ENCODE measurements at regions not wholly inside any gene's neighbourhood (a gene's known extent, or its start where the extent isn't known, plus 50 kb on each side); places are given as distances from the start of the nearest gene placed in this dataset.

DNA sequence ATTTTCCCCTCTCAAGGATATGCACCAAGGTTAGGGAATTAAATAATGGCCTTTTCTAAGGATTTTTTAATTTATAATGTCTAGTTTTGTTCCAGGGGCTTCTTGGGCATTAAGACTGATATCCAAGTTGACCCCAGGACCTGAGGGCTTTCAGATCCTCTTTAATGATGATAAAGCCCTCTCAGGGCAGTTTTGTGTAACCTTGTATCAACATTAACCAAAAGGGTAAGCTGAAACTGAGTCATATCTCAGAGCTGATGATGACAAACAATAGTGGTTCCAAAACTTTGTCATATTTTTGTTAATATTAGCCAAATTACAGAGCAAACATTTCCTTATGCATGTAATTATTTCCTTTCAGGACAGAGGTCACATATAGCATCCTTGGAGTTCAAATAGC lies 309.4 kb upstream of the MAN1A1 start:
- TF ChIP-seq, protein P1, sequence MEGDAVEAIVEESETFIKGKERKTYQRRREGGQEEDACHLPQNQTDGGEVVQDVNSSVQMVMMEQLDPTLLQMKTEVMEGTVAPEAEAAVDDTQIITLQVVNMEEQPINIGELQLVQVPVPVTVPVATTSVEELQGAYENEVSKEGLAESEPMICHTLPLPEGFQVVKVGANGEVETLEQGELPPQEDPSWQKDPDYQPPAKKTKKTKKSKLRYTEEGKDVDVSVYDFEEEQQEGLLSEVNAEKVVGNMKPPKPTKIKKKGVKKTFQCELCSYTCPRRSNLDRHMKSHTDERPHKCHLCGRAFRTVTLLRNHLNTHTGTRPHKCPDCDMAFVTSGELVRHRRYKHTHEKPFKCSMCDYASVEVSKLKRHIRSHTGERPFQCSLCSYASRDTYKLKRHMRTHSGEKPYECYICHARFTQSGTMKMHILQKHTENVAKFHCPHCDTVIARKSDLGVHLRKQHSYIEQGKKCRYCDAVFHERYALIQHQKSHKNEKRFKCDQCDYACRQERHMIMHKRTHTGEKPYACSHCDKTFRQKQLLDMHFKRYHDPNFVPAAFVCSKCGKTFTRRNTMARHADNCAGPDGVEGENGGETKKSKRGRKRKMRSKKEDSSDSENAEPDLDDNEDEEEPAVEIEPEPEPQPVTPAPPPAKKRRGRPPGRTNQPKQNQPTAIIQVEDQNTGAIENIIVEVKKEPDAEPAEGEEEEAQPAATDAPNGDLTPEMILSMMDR (conservative IDR thresholded peaks at IDR 0.05; ENCODE audit: low read depth, low read length), result no peak
- TF ChIP-seq RAD21 (IDR thresholded peaks at IDR 0.05; ENCODE audit: low read length), result no peak
- TF ChIP-seq, protein P2, sequence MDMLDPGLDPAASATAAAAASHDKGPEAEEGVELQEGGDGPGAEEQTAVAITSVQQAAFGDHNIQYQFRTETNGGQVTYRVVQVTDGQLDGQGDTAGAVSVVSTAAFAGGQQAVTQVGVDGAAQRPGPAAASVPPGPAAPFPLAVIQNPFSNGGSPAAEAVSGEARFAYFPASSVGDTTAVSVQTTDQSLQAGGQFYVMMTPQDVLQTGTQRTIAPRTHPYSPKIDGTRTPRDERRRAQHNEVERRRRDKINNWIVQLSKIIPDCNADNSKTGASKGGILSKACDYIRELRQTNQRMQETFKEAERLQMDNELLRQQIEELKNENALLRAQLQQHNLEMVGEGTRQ (IDR thresholded peaks at IDR 0.05; ENCODE audit: low read depth, low read length), result no peak
- no peak for TF ChIP-seq POLR2A (IDR thresholded peaks at IDR 0.05; ENCODE audit: low read depth, low read length)
- TF ChIP-seq MAFK (IDR thresholded peaks at IDR 0.05; ENCODE audit: low read depth, low read length), result no peak
- TF ChIP-seq RFX5 (IDR thresholded peaks at IDR 0.05; ENCODE audit: low read depth, low read length), result no peak

Data from IMR-90 (cell line).